ENCODE measurements at regions not wholly inside any gene's neighbourhood (a gene's known extent, or its start where the extent isn't known, plus 50 kb on each side); places are given as distances from the start of the nearest gene placed in this dataset.

DNA sequence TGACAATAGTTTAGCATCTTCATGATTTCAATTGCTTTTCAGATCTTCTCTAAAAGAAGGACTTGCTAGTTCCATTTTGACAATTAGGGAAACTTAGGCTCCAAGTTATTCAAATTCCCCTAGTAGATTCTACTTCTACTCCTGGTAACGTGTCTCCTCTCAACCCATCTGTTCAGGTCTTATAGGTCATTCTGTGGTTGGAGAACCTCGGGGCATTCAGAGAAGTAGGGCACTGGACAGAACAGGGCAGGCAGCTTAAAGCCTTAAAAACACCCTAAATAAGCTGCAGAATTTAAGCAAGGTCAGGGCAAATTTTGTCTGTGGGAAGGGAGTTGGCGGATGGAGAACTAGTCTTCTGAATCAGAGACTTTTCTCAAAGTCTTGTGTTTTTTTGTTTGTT lies 132.4 kb downstream of the TMEM174 start:
- Histone ChIP-seq H3K4me3 (ENCODE audit: low read depth in 1 of 2, low read length in 2 of 2) (no peak overlapping the region), H3K4me1 (ENCODE audit: control insufficient read depth in 1 of 2, insufficient read depth in 2 of 2, low read length in 2 of 2) (peaks cover 0 to 18% of the 10 kb centered on the region in 2 donors), H3K27me3 (ENCODE audit: low read depth, low read length) (peaks cover 53% of the 10 kb centered on the region), H3K9me3 (ENCODE audit: control insufficient read depth in 1 of 2, low read length in 2 of 2) (no peaks in the 10 kb centered on the region), H3K27ac (ENCODE audit: low read length) (no peak overlapping the region), H3K36me3 (ENCODE audit: control insufficient read depth in 1 of 2, insufficient read depth in 2 of 2, low read length in 2 of 2) (no peaks in the 10 kb centered on the region)

DNA sequence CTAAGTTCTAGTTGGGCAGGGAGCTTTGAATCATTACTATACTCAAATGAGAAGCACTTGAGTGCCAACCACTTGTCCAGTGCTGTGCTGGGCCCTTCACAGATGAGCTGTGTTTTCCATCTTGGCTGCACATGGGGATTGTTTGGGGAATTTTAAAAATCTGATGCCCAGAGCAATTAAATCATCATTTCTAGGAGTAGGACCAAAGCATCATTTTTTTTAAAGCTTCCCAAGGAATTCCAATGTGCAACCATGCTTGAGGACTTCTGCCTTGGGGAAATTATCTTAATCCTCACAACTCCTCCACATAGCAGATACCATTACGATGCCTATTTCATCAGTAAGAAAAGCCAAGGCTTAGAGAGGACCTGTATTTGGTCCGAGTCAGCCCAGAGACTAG lies 131.4 kb downstream of the TMEM174 start:
- Histone ChIP-seq H3K4me1 (ENCODE audit: control insufficient read depth in 1 of 2, insufficient read depth in 2 of 2, low read length in 2 of 2) (peaks cover 0 to 28% of the 10 kb centered on the region in 2 donors), H3K9me3 (ENCODE audit: control insufficient read depth in 1 of 2, low read length in 2 of 2) (no peaks in the 10 kb centered on the region), H3K4me3 (ENCODE audit: low read depth in 1 of 2, low read length in 2 of 2) (no peak overlapping the region), H3K27ac (ENCODE audit: low read length) (no peak overlapping the region), H3K27me3 (ENCODE audit: low read depth, low read length) (peaks cover 56% of the 10 kb centered on the region), H3K36me3 (ENCODE audit: control insufficient read depth in 1 of 2, insufficient read depth in 2 of 2, low read length in 2 of 2) (no peaks in the 10 kb centered on the region)

DNA sequence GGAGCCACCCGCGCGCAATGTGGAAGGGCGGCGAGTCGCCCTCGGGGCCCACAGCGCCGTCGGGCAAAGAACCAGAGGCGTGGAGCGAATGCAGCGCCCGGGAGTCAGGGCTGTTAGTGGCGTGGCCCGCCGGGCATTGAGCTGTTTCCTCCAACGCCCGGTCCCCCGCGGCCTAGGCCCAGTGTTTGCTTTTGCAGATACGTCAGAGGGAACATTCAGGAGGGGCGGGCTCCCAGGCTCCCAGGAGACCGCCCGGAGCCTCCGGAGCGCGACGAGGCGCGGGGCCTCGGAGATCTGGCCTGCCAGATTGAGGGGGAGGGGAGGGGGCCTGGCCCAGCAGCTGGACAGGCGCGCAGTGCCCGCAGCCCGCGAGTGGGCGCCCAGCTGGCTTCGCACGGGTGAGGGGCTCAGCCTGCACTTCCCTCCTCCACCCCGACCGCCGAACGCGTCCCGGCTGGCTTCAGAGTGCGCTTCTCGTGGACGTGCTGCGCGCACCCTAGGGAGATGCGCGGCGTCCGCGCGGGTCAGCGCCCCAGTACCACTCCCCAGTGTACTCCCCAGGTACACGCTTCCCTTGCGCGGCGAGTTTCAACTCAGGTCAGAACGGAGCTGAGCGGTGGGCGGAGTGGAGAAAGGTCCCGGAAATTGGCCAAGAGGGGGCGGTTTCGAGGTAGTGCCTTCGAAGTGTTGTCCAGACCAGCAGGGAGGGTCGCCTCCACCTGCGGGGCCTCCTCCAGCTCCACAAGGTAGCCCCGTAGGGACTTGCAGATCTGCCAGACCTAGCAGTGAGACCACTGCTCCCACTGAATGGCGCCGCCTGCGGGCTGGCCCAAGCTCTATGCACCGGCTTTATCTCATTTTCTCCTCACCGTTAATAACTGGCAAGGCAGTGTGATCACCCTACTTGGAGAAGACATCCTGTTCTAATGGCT lies 130.4 kb downstream of the TMEM174 start:
- H3K4me3 ChIP-seq (ENCODE audit: low read depth in 1 of 2, low read length in 2 of 2): peak overlapping the region in 1 of 2 donors; percentile 35
- peaks cover 0 to 38% of the 10 kb centered on the region in 2 donors for H3K4me1 ChIP-seq (ENCODE audit: control insufficient read depth in 1 of 2, insufficient read depth in 2 of 2, low read length in 2 of 2)
- no peaks in the 10 kb centered on the region for H3K9me3 ChIP-seq (ENCODE audit: control insufficient read depth in 1 of 2, low read length in 2 of 2)
- H3K27ac ChIP-seq (ENCODE audit: low read length): no peak overlapping the region
- H3K36me3 ChIP-seq (ENCODE audit: control insufficient read depth in 1 of 2, insufficient read depth in 2 of 2, low read length in 2 of 2): no peaks in the 10 kb centered on the region
- peaks cover 65% of the 10 kb centered on the region for H3K27me3 ChIP-seq (ENCODE audit: low read depth, low read length)

DNA sequence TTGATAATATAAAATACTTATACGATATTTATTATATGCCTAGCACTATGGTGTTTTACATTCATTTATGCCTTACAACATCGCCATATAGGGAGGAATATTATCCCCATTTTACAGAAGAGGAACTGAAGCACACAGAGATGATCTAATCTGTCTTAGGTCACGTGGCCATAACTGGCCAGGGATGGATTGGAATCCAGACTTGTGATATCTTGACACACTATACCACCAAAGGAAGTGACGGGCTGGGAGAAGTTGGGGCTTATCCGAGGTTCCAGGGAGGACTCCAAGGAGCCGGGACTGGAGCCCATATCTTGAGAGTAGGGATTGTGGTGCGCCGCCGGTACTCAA lies 129.8 kb downstream of the TMEM174 start:
- Histone ChIP-seq H3K4me3 (ENCODE audit: low read depth in 1 of 2, low read length in 2 of 2) (peak overlapping the region in 1 of 2 donors; percentile 35), H3K27ac (ENCODE audit: low read length) (no peak overlapping the region), H3K36me3 (ENCODE audit: control insufficient read depth in 1 of 2, insufficient read depth in 2 of 2, low read length in 2 of 2) (no peaks in the 10 kb centered on the region), H3K27me3 (ENCODE audit: low read depth, low read length) (peaks cover 72% of the 10 kb centered on the region), H3K9me3 (ENCODE audit: control insufficient read depth in 1 of 2, low read length in 2 of 2) (no peaks in the 10 kb centered on the region), H3K4me1 (ENCODE audit: control insufficient read depth in 1 of 2, insufficient read depth in 2 of 2, low read length in 2 of 2) (peaks cover 0 to 41% of the 10 kb centered on the region in 2 donors)

DNA sequence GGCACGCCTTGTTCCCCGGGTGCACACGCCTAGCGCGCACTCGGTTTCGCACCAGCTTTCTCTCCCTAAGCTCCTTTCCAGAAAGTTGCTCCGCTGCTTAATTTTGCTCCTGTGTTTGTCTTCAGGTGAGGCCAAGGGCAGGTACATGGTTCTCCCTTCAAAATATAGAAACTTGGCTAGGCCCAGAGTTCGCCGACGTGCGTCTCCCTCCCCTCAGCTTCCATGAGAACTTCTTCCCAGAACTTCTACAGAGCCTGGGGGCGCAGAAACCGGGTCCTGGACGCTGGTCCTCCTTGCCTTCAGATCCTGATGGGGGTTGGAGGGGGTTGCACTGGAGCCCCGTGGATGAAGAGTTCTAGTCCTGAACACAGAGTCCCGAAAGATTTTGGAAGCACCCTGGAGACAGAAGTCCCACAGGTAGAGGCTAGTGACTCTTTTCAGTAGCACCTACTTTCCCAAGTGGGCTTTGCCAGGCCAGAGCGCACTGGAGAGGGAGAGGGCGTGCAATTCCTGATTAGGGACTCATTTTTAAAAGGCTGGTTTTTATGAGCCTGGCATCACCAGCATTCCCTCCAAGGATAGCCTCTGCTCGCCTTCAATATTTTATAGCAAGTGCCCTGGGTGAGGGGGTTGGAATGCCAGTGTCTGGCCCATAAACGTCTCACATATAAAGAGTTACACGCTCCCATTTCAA lies 128.4 kb downstream of the TMEM174 start:
- H3K4me1 ChIP-seq (ENCODE audit: control insufficient read depth in 1 of 2, insufficient read depth in 2 of 2, low read length in 2 of 2): peaks cover 0 to 41% of the 10 kb centered on the region in 2 donors

DNA sequence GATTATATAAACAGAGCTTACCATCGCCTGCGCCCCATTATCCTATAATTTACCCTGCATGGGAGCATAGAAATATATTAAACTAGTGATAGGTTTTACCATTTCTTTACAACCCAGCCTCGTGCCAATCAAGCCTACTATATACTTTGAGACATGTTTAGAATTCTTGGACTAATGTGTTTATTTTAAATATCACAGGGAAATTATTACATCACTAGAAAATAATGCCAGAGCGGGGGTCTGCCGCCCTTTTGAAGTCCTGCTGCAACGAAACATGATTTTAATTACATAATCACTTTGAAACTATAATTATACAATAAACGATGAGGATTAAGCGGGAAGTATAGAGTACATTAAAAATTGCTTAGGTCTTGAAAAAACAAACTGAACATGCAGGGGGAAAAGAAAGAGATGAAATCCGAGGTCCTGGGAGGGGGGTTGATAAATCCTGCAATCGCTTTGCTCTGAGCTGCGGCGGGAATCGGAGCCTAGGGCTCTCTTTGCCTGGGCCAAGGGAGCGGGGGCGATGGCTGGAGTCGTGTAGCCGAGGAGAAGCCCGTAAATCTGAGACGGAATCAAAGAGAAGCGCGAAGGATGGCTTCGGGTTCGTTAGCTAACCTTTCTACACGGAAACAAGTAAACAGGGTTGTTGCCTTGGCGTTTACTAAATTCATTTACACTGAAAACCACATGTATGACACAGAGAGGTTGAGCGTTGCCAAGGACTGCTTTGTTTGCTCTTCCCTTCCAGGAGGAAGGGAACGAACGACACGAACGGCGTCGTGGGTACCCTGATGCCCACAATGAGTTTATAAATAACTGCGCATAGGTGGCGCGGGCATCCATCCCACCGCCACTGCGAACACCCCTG lies 127.6 kb downstream of the TMEM174 start:
- no peaks in the 10 kb centered on the region for H3K9me3 ChIP-seq (ENCODE audit: control insufficient read depth in 1 of 2, low read length in 2 of 2)
- peaks cover 92% of the 10 kb centered on the region for H3K27me3 ChIP-seq (ENCODE audit: low read depth, low read length)
- H3K4me1 ChIP-seq (ENCODE audit: control insufficient read depth in 1 of 2, insufficient read depth in 2 of 2, low read length in 2 of 2): peaks cover 0 to 41% of the 10 kb centered on the region in 2 donors
- H3K4me3 ChIP-seq (ENCODE audit: low read depth in 1 of 2, low read length in 2 of 2): no peak overlapping the region
- H3K27ac ChIP-seq (ENCODE audit: low read length): no peak overlapping the region
- no peaks in the 10 kb centered on the region for H3K36me3 ChIP-seq (ENCODE audit: control insufficient read depth in 1 of 2, insufficient read depth in 2 of 2, low read length in 2 of 2)

More for the DNA sequence above, 128.4 kb downstream of the TMEM174 start:
- H3K27me3 ChIP-seq (ENCODE audit: low read depth, low read length): peaks cover 86% of the 10 kb centered on the region
- no peak overlapping the region for H3K27ac ChIP-seq (ENCODE audit: low read length)
- no peak overlapping the region for H3K4me3 ChIP-seq (ENCODE audit: low read depth in 1 of 2, low read length in 2 of 2)
- H3K9me3 ChIP-seq (ENCODE audit: control insufficient read depth in 1 of 2, low read length in 2 of 2): no peaks in the 10 kb centered on the region
- H3K36me3 ChIP-seq (ENCODE audit: control insufficient read depth in 1 of 2, insufficient read depth in 2 of 2, low read length in 2 of 2): no peaks in the 10 kb centered on the region

DNA sequence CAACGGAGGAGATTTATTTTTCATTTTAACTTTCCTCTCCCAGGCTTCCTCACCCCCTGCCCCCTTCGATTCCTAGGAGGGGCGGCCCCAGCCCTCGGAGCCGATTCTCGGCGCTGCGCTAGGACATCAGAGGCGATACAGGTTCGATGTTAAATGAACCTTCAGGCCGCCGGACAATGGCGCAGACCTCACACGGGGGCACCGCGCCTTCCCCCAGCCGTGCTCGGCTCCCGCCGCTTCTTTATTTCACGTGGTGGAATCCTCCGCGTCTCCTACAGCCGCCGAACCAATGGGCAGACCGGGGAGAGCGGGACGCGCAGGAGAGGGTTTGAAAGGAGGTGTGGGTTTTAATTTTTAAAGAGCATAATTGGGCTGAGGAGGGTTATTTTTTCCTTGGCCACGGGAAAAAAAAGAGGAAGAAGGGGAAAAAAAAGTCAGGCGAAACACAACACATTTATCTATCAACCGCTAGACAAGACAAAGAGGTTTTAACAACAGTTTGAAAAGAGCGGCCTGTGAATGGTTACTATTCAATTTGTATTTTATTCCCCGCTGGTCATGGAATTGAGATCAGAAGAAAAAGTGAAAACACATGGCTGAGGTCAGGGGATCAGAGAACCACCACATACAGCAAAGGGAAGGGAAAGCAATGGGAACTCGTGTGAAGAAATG lies 126.8 kb downstream of the TMEM174 start:
- Histone ChIP-seq H3K27me3 (ENCODE audit: low read depth, low read length) (peaks cover 92% of the 10 kb centered on the region), H3K4me1 (ENCODE audit: control insufficient read depth in 1 of 2, insufficient read depth in 2 of 2, low read length in 2 of 2) (peaks cover 0 to 41% of the 10 kb centered on the region in 2 donors), H3K4me3 (ENCODE audit: low read depth in 1 of 2, low read length in 2 of 2) (peak overlapping the region in 1 of 2 donors; percentile 25), H3K27ac (ENCODE audit: low read length) (no peak overlapping the region), H3K9me3 (ENCODE audit: control insufficient read depth in 1 of 2, low read length in 2 of 2) (no peaks in the 10 kb centered on the region), H3K36me3 (ENCODE audit: control insufficient read depth in 1 of 2, insufficient read depth in 2 of 2, low read length in 2 of 2) (no peaks in the 10 kb centered on the region)

DNA sequence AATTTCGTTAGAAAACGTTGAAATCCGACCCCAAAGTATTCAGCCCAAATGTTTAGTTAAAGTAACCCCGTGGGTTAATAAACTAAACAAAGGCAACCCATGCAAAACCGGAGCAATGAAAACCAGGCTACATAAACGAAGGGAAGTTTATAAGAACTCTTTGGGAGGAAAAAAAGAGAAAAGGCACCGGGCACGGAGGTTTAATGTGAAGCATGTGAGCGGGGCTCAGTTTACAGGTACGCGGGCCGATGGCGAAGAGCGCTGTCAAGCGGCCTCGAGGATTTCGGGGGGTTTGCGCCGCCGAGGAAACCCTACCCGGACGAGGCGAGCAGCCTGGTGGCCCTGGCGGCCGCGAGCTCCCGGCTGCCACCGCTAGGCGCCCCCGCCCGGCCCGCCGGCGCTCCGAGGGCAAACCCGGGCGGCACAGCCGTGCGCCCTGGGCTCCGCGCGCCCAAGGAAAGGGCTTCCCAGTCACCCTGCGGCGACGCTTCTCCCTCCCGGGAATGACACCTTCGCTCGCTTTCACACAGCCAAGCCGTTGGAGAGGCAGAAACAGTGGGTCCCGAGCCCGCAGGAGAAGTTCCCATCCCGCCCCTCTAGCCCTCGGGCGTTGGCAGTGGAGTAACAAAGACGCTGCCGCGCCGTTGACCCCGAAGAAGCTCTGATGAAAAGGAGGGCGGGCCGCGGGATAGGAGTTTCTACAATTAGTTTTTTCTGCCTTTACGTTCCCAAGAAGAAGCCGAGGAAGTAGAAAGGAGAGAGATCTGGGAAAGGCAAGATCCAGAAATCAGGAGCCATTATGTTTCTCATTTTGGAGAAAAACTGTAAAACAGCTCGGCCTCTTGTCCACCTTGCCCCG lies 126.0 kb downstream of the TMEM174 start:
- Histone ChIP-seq H3K9me3 (ENCODE audit: control insufficient read depth in 1 of 2, low read length in 2 of 2) (no peaks in the 10 kb centered on the region), H3K36me3 (ENCODE audit: control insufficient read depth in 1 of 2, insufficient read depth in 2 of 2, low read length in 2 of 2) (no peaks in the 10 kb centered on the region), H3K4me3 (ENCODE audit: low read depth in 1 of 2, low read length in 2 of 2) (peak overlapping the region in 1 of 2 donors; percentile 33), H3K27me3 (ENCODE audit: low read depth, low read length) (peaks cover 88% of the 10 kb centered on the region), H3K27ac (ENCODE audit: low read length) (no peak overlapping the region), H3K4me1 (ENCODE audit: control insufficient read depth in 1 of 2, insufficient read depth in 2 of 2, low read length in 2 of 2) (peaks cover 0 to 41% of the 10 kb centered on the region in 2 donors)

DNA sequence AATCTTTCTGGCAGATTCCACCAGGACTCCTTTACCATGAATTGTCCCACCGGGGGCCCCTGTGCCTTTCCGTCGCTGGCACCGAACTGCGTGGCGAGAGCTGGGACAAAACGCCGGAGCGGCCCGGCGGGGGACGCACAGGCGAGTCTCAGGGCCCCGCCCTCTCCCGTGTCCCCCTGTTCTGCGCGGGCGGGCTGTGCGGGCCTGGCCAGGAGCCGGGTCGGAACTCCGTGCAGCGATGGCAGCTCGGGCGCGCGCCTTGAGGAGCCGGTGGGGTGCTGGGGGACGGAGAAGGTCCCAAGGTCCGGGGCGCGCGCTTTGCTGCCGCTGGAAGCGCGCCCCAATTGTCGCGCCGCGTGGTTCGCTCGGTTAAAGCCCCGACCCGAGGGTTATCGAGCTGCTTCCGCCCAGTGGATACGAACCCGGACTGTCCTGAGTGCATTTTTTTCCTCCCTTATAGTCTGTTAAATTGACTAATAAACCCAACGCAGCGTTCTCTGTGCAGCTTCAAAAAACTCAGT lies 125.3 kb downstream of the TMEM174 start:
- H3K4me3 ChIP-seq (ENCODE audit: low read depth in 1 of 2, low read length in 2 of 2): peak overlapping the region in 1 of 2 donors; percentile 33
- no peak overlapping the region for H3K27ac ChIP-seq (ENCODE audit: low read length)
- no peaks in the 10 kb centered on the region for H3K36me3 ChIP-seq (ENCODE audit: control insufficient read depth in 1 of 2, insufficient read depth in 2 of 2, low read length in 2 of 2)
- peaks cover 81% of the 10 kb centered on the region for H3K27me3 ChIP-seq (ENCODE audit: low read depth, low read length)
- no peaks in the 10 kb centered on the region for H3K9me3 ChIP-seq (ENCODE audit: control insufficient read depth in 1 of 2, low read length in 2 of 2)
- H3K4me1 ChIP-seq (ENCODE audit: control insufficient read depth in 1 of 2, insufficient read depth in 2 of 2, low read length in 2 of 2): peaks cover 0 to 36% of the 10 kb centered on the region in 2 donors

DNA sequence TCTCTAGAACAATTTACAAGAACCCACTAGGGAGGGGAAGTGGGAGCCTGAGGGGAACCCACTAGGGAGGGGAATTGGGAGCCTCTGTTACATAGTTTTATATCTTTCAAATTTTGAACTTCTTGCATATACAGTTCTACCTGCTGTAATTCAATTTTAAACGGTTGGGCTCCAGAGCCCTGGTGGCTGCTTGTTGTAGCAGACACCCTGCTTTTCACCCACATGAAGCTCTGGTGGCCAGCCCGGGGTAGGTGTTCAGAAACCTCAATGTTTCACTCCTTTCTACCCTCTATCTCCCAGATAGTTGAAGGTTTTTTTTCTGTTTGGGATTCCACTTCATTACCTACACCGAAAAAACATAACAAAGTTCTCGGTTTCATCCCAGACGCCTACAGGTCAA lies 124.4 kb downstream of the TMEM174 start:
- Histone ChIP-seq H3K27me3 (ENCODE audit: low read depth, low read length) (peaks cover 74% of the 10 kb centered on the region), H3K27ac (ENCODE audit: low read length) (no peak overlapping the region)

More for the DNA sequence above, 124.4 kb downstream of the TMEM174 start:
- no peak overlapping the region for H3K4me3 ChIP-seq (ENCODE audit: low read depth in 1 of 2, low read length in 2 of 2)
- no peaks in the 10 kb centered on the region for H3K9me3 ChIP-seq (ENCODE audit: control insufficient read depth in 1 of 2, low read length in 2 of 2)
- H3K36me3 ChIP-seq (ENCODE audit: control insufficient read depth in 1 of 2, insufficient read depth in 2 of 2, low read length in 2 of 2): no peaks in the 10 kb centered on the region
- H3K4me1 ChIP-seq (ENCODE audit: control insufficient read depth in 1 of 2, insufficient read depth in 2 of 2, low read length in 2 of 2): peaks cover 0 to 30% of the 10 kb centered on the region in 2 donors

Data from muscle layer of duodenum (tissue), 2 donors.